Dedifferentiated amniotic fluid mesenchymal stem cell (primary cell): ENCODE measurements at regions not wholly inside any gene's neighbourhood (a gene's known extent, or its start where the extent isn't known, plus 50 kb on each side); places are given as distances from the start of the nearest gene placed in this dataset.
"Not testable (repeated sequence)": the region's sequence is repeated elsewhere in the genome, so short reads cannot be mapped to it uniquely, and the experiment has no call there.

ENCODE experiments used
- DNase-seq: peaks from one replicate; pipeline ENCODE4 v3.0.0-alpha.2; 2016; ENCODE audit errors: extremely low spot score

GRCh38 chr2:149863227-149863626, 275.7 kb upstream of the MMADHC start:
- DNase-seq = no peak

- no peak for DNase-seq
These were observed 273.5 kb upstream of the MMADHC start for GRCh38 chr2:149861034-149861433.

GRCh38 chr2:149860276-149860921, 272.8 kb upstream of the MMADHC start:
- peak; percentile 71 for DNase-seq

- DNase-seq = no peak
These were observed 271.5 kb upstream of the MMADHC start for GRCh38 chr2:149858901-149859634.

GRCh38 chr2:149858216-149858615, 270.6 kb upstream of the MMADHC start:
- DNase-seq = peak; percentile 31

DNA sequence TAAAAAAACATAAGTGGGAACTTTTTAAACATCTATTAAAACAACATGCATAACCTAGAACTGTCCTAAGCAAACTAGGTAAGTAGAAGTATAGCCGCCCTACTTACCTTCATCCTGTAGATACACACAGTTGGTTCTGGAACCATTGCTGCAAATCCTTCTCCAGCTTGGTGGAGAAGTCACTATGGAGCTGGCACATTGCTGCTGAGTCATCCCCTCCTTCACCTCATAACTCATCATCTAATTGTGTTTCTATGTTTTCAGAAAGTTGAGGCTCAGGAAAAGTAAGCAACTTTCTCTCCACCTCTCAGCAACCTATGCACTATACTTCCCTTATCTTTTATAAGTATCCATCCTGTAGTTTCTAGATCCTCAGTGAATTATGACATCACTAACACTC, 269.8 kb upstream of the MMADHC start:
- DNase-seq = no peak

GRCh38 chr2:149855859-149856258, 268.3 kb upstream of the MMADHC start:
- not testable (repeated sequence) for DNase-seq

DNA sequence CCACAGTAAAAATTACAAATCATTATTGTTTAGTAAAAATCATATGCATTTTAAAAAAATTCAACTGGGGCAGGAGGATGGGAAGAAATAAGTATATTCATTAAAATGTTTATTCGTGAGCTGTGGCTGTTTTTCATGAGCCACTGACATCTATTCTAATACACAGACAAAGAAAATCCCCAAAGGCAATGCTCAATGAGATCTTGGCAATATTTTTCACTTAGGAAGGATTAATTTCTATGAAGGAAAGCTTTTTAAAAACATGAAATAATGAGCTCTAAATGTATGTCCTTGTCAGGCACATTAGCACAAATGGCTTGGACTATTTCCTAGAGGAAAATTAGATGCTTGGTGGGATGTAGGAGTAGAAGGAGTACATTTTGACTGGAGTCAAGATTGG, 262.0 kb upstream of the MMADHC start:
- no peak for DNase-seq

GRCh38 chr2:149849136-149849535, 261.6 kb upstream of the MMADHC start:
- no peak for DNase-seq

DNA sequence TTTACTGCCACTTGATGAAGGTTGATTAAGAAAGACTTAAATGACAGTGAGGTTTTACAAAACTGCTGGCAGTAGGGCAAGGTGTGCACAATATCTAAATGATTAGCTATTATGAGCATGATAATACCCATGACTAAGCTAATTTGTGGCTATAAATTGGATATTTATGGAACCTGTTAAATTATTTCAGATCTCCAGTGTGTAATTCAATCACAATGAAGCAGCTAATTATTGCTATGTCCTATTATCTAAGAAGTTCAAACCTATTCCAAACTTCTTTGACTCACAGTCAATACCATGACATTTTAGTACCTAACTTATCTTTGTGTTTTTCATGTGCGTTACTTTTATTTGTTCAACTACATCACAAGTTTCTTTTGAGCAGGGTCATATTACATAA, 253.8 kb upstream of the MMADHC start:
- DNase-seq = no peak

- no peak for DNase-seq
These were observed 244.7 kb upstream of the MMADHC start for GRCh38 chr2:149832324-149832723.

GRCh38 chr2:149828520-149829210, 241.1 kb upstream of the MMADHC start:
- no peak for DNase-seq

DNA sequence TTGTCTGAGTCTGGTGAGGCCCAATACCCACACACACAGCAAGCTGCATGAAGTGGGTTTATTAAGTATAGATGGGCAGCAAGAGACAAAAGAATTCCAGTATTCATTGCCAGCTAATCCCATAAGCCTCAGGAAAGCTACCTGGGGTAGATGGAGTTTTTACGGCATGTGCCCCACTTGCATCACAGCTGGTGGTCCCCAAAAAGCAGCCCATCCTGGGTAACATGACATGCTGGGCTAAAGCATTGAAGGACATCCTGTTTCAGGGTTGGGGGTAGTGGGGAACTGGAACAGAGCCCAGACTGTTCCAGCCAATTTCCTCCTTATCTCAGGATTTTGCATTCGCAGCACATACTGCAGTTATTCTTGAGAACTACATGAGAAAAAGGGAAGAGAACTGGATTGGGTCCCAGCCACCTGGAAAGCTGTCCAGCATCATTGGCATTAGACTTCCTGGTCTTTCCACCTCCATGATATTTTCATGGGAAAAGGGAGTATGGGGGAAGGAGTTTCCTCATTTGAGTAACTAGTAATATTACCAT, 240.1 kb upstream of the MMADHC start:
- DNase-seq = no peak

DNA sequence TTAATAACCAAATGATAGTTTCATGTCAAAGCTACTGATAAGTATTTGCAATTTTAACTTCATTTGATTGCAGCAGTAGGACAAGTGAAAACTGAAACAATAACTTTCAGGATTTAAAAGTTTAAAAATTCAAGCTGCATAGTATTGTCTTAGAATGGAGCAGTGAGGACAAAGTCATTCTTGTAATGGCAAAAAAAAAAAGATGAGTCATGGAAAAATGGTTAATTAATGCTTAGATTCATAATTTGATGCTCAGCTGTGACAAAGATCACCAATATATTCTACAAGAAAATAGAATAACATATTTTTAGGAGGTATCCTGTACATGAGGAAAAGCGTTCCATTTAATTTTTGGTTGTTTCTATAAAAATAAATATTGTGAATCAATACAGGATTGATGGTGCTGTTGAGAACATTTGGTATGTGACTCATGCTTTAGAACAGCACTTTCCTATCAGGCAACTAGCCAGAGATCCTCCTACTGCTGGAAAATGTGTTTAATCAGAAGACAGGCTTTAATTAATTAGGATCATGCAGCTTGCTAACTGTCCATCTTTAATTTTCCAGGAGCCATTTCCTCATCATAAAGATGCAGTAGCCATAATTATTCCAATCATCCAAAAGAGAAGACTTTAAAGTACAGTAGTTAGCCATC, 239.0 kb upstream of the MMADHC start:
- DNase-seq = no peak

- DNase-seq = no peak
These were observed 237.9 kb upstream of the MMADHC start for GRCh38 chr2:149825473-149825872.

- DNase-seq = no peak
These were observed 236.6 kb upstream of the MMADHC start for GRCh38 chr2:149824136-149824535.

DNA sequence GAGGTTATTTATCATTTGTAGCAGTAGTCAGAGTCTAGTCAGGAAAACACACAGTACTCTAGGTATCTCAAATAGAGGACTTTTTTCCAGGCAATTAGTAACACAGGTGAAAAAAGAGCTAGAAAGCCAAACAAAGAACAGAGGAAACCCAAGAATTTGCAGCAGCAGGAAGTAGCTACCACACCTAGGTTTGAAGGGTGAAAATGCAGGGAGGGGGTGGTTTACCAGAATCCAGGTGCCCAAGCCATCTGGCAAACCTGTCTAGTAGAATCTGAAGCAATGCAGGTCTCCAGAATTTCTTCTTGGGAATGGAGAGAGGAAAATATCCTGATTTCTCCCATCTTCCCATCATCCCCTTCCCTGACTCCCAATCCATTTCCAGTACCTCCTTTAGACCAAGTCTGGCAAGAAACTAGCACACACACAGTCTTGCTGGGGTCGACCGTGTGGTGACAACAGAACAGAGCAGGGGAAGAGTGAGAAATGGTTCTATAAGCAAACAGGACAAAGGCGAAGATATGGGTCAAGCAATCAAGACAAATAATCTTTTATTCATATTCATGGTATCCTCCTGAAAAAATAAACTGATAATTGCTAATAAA, 231.9 kb upstream of the MMADHC start:
- DNase-seq = no peak

DNA sequence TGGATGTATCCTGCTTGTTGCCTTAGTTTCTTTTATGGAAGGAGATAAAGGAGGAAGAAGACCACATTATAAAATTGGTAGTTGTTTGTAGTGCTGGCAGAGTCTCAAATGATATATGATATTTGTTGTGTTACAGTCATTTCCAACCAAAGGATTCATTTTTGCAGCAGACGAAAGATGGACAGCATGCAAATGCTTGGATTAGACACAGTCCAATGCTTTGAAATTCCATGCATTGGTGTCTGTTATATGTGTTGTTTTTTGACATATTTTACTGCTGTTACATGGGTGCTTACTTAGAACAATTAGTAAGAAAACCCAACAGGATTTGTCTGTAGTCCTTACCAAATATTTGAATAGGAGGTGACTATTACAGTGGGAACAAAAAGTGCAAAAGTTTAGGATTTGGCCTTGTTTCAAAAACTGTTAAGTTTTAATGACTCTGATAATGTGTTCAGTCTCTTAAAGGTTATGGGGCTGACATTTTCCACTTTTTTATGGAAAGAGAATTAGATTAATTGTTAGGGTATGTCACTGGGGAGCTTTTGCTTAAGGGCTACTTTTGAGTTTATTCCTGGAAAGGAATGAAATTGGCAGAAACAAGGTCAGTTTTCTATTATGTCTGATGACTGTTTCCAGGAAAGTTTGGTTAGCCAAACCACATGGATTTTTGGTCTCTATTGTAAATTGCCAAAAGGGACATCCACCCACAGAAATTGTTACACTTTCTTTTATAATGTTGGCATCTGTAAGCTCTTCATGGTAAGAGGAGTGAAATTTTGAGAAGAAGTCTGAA, 229.4 kb upstream of the MMADHC start:
- DNase-seq = peak; percentile 22

DNA sequence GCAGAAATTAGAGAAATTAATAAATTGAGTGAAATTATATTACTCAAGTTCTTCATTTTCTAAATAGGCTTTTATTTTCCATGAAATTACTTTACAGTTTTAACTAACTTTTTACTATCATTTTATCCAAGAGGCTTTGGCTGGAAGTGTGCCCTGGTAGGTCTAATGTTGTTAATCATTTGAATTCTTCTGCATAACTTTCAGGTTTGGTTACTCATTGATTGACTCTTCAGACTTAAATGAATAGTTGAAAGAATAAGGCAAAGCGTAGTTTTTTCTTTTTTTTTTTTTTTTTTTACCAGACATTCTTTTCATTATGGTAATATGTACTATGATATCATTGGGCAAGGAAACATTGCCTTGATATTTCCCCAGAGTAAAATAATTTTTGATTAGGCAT, 228.4 kb upstream of the MMADHC start:
- no peak for DNase-seq

- DNase-seq = no peak
These were observed 227.3 kb upstream of the MMADHC start for GRCh38 chr2:149814901-149815300.

DNA sequence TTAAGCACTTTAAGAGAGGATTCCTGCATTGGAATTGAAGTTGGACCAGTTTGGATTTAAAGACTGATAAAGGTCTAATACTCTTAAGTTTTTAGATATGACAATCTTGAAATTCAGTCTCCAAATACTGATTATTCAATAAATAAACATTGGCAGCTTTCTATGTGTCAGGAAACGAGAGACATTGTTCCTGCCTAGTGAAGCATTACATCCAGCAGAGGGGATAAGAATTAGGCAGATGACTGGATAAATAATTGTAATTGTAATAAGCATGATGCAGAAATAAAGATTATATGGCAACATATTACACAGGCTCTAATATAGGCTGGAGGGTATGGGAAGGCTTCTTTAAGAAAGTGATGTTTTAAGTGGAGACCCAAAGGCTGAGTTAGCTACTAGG, 226.5 kb upstream of the MMADHC start:
- no peak for DNase-seq
